ENCODE measurements at regions not wholly inside any gene's neighbourhood (a gene's known extent, or its start where the extent isn't known, plus 50 kb on each side); places are given as distances from the start of the nearest gene placed in this dataset.
"Not testable (repeated sequence)": the region's sequence is repeated elsewhere in the genome, so short reads cannot be mapped to it uniquely, and the experiment has no call there.

DNA sequence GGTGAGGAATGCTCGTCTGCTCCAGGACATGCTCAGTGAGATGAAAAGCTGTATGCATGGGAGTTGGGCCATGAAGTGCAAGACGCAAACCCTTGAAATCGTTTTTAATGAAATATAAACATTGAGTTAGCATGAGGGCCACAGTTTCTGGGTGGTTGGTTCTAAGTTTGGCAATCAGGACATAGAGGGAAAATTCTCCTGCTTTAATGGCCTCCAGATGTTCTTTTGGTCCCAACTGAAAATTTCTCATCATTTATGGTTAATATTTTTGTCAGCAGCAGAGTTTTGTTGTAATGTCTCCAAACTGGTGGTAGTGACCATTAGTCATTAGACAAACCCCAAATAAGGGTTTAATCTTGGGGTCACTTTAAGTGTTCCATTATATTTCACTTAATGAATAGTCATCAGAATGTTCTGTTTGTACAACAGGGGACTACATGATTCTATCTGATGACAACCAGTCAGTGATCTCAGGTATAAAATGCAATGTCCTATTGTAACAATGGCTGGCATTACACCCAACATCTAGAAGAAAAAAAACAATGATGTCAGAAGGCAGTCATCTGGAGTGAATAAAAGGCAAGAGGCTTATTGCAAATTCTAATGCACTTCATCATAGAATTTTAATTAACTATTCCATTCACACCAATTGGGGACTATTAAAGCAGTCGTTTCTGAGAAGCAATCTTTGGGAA is 197.4 kb downstream of the JCAD start (continued):
- TF ChIP-seq, protein P1, sequence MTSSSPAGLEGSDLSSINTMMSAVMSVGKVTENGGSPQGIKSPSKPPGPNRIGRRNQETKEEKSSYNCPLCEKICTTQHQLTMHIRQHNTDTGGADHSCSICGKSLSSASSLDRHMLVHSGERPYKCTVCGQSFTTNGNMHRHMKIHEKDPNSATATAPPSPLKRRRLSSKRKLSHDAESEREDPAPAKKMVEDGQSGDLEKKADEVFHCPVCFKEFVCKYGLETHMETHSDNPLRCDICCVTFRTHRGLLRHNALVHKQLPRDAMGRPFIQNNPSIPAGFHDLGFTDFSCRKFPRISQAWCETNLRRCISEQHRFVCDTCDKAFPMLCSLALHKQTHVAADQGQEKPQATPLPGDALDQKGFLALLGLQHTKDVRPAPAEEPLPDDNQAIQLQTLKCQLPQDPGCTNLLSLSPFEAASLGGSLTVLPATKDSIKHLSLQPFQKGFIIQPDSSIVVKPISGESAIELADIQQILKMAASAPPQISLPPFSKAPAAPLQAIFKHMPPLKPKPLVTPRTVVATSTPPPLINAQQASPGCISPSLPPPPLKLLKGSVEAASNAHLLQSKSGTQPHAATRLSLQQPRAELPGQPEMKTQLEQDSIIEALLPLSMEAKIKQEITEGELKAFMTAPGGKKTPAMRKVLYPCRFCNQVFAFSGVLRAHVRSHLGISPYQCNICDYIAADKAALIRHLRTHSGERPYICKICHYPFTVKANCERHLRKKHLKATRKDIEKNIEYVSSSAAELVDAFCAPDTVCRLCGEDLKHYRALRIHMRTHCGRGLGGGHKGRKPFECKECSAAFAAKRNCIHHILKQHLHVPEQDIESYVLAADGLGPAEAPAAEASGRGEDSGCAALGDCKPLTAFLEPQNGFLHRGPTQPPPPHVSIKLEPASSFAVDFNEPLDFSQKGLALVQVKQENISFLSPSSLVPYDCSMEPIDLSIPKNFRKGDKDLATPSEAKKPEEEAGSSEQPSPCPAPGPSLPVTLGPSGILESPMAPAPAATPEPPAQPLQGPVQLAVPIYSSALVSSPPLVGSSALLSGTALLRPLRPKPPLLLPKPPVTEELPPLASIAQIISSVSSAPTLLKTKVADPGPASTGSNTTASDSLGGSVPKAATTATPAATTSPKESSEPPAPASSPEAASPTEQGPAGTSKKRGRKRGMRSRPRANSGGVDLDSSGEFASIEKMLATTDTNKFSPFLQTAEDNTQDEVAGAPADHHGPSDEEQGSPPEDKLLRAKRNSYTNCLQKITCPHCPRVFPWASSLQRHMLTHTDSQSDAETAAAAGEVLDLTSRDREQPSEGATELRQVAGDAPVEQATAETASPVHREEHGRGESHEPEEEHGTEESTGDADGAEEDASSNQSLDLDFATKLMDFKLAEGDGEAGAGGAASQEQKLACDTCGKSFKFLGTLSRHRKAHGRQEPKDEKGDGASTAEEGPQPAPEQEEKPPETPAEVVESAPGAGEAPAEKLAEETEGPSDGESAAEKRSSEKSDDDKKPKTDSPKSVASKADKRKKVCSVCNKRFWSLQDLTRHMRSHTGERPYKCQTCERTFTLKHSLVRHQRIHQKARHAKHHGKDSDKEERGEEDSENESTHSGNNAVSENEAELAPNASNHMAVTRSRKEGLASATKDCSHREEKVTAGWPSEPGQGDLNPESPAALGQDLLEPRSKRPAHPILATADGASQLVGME (CRISPR knock-in tag; IDR thresholded peaks at IDR 0.05), result no peak

DNA sequence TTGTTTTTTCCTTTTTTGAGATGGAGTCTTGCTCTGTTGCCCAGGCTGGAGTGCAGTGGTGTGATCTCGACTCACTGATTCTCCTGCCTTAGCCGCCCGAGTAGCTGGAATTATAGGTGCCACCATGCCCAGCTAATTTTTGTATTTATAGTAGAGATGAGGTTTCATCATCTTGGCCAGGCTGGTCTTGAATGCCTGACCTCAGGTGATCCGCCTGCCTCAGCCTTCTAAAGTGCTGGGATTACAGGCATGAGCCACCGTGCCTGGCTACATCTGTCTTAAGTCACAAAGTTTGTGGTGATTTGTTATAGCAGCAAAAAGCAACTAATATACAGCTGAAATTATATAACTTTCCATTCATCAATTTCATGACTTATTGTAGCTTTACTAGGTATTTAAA is 198.2 kb downstream of the JCAD start:
- H3K36me3 ChIP-seq (ENCODE audit: control insufficient read depth, insufficient read depth, low read length); H3K4me2 ChIP-seq (ENCODE audit: insufficient read depth, low read length); ATAC-seq; H3K4me1 ChIP-seq (replicated peaks in 1 of 2; ENCODE audit: control insufficient read depth in 2 of 2, insufficient read depth in 2 of 2, low read length in 2 of 2); H3K9me1 ChIP-seq (ENCODE audit: control insufficient read depth, insufficient read depth, low read length); in situ Hi-C loops (cut with MboI); H4K20me1 ChIP-seq (replicated peaks; ENCODE audit: control insufficient read depth, insufficient read depth, low read length); H2AFZ ChIP-seq (ENCODE audit: low read depth, low read length); H3K4me3 ChIP-seq; intact Hi-C loops (cut with micrococcal nuclease); H3K9ac ChIP-seq (ENCODE audit: insufficient read depth in 1 of 2, low read depth in 2 of 2, low read length in 2 of 2); H3K79me2 ChIP-seq (ENCODE audit: control insufficient read depth, insufficient read depth, low read length); H3K9me3 ChIP-seq (replicated peaks; ENCODE audit: control insufficient read depth, insufficient read depth, low read depth, low read length); H3K27ac ChIP-seq (ENCODE audit: extremely low read depth, low read depth, low read length); DNase-seq (ENCODE audit: extremely low read depth in 1 of 4, low spot score in 3 of 4); FAIRE-seq; POLR2A ChIA-PET; BruUV-seq (replicated peaks); CTCF ChIA-PET (ENCODE audit: low intra/inter-chr PET ratio): not testable (repeated sequence)
- WGBS (ENCODE audit: insufficient coverage, low coverage, missing lambda C conversion rate), result 0% methylated on average over 5 of the region's 5 CpGs
- H3K27me3 ChIP-seq (ENCODE audit: control insufficient read depth in 2 of 2, insufficient read depth in 2 of 2, low read length in 2 of 2), result peaks cover 5 to 13% of the 10 kb centered on the region in 2 experiments; a peak in 3 of 5 replicates

Measured in K562 (cell line).